ENCODE measurements at regions not wholly inside any gene's neighbourhood (a gene's known extent, or its start where the extent isn't known, plus 50 kb on each side); places are given as distances from the start of the nearest gene placed in this dataset.

GRCh38 chr12:65598688-65599087 is 225.6 kb upstream of the HMGA2 start:
- no peak for DNase-seq

- no peak for DNase-seq
Observed at GRCh38 chr12:65602253-65602609, 222.1 kb upstream of the HMGA2 start.

GRCh38 chr12:65602610-65603295 is 221.5 kb upstream of the HMGA2 start:
- no peak for DNase-seq

GRCh38 chr12:65603438-65604351 is 220.6 kb upstream of the HMGA2 start:
- no peak for DNase-seq

GRCh38 chr12:65605019-65605418 is 219.3 kb upstream of the HMGA2 start:
- DNase-seq: no peak

GRCh38 chr12:65606008-65606766 is 218.1 kb upstream of the HMGA2 start:
- no peak for DNase-seq

- DNase-seq: no peak
Observed at GRCh38 chr12:65607401-65607841, 216.9 kb upstream of the HMGA2 start.

- no peak for DNase-seq
Observed at GRCh38 chr12:65608319-65608916, 215.9 kb upstream of the HMGA2 start.

- no peak for DNase-seq
Observed at GRCh38 chr12:65609359-65609771, 214.9 kb upstream of the HMGA2 start.

- DNase-seq: no peak
Observed at GRCh38 chr12:65611396-65611795, 212.9 kb upstream of the HMGA2 start.

- no peak for DNase-seq
Observed at GRCh38 chr12:65612440-65612839, 211.8 kb upstream of the HMGA2 start.

GRCh38 chr12:65613692-65614091 is 210.6 kb upstream of the HMGA2 start:
- DNase-seq: no peak

- DNase-seq: no peak
Observed at GRCh38 chr12:65614259-65614889, 209.9 kb upstream of the HMGA2 start.

GRCh38 chr12:65615118-65615517 is 209.2 kb upstream of the HMGA2 start:
- DNase-seq: no peak

- no peak for DNase-seq
Observed at GRCh38 chr12:65616022-65616421, 208.3 kb upstream of the HMGA2 start.

GRCh38 chr12:65618588-65618987 is 205.7 kb upstream of the HMGA2 start:
- DNase-seq: no peak

GRCh38 chr12:65619018-65619417 is 205.3 kb upstream of the HMGA2 start:
- DNase-seq: no peak

- no peak for DNase-seq
Observed at GRCh38 chr12:65620046-65620445, 204.2 kb upstream of the HMGA2 start.

- DNase-seq: no peak
Observed at GRCh38 chr12:65622056-65622455, 202.2 kb upstream of the HMGA2 start.

GRCh38 chr12:65623507-65623906 is 200.8 kb upstream of the HMGA2 start:
- DNase-seq: no peak

GRCh38 chr12:65624554-65625086 is 199.7 kb upstream of the HMGA2 start:
- DNase-seq: no peak

- DNase-seq: no peak
Observed at GRCh38 chr12:65628061-65628460, 196.2 kb upstream of the HMGA2 start.
